Kidney glomerular epithelial cell (primary cell): ENCODE measurements at regions not wholly inside any gene's neighbourhood (a gene's known extent, or its start where the extent isn't known, plus 50 kb on each side); places are given as distances from the start of the nearest gene placed in this dataset.
A peak's percentile ranks its signal among the peaks of the same experiment; 100 is the strongest.

Source experiments
- DNase-seq: peaks from one replicate; lab custom pipeline; 2025; lab: John Stamatoyannopoulos, UW

DNA sequence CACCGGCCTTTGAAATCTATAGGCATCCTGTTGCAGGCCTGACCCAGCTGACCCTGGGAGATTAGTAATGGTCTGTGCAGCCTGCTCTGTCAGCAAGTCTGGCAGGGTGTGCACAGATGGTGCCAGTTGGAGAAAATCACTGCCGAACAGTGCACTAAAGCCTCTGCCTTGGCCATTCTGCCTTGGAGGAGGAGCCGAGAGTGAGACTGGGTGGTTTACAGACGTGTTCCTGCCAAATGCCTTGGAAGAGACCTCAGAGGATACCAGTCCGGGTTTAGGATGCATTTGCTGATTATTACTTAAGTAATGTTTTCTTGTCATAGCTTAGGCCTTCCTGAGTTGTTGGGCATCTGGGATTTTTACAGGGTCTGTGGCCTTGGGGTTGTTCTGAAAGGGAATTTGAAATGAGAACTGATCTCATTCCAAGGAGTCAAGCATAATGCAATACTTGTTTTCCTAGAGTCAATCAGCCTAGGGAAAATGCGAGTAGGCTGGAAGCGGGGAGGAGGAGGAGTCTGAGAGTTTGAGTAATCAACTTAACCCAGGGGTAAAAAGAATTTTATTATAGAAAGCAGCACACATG is 292.1 kb downstream of the SOX4 start:
- peak; percentile 100 for DNase-seq

- peak; percentile 95 for DNase-seq
Measured at GRCh38 chr6:21886542-21887151, 293.1 kb downstream of the SOX4 start.

GRCh38 chr6:21887231-21888185 is 294.0 kb downstream of the SOX4 start:
- DNase-seq = peak; percentile 68

DNA sequence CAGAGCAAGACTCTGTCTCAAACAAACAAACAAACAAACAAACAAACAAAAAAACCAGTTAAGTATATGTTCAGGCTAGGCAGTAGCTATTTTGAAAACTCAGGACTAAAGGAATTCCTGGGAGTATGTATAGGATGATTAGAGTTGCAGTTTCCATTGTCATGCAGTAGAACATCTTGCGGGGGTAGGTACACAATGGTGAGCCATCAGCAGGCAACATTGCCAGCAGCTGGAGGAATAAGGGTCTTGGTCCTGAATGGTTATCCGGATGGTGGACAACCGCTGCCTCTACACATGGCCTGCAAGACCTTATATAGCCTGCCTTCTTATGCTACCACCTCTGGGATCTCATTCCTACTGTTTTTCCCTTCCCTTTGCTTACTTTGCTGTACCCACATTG is 297.5 kb downstream of the SOX4 start:
- no peak for DNase-seq

DNA sequence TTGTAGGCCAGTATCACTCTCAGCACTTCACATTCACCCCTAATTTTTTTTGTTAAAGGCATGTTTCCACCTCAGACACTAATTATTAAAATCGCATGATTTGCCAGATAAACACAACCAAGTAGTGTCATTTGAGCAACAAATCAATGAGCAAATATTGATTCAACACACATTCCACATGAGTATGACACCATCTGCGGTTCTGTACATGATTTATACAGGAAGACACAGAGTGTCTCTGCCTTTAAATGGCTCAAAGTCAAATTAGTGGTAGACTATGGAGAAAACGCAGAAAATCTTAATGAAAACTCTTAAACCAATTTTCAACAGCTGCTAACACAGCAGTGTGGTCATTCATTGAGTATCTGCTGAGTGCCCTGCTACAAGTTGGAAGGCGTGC is 300.2 kb downstream of the SOX4 start:
- no peak for DNase-seq

DNA sequence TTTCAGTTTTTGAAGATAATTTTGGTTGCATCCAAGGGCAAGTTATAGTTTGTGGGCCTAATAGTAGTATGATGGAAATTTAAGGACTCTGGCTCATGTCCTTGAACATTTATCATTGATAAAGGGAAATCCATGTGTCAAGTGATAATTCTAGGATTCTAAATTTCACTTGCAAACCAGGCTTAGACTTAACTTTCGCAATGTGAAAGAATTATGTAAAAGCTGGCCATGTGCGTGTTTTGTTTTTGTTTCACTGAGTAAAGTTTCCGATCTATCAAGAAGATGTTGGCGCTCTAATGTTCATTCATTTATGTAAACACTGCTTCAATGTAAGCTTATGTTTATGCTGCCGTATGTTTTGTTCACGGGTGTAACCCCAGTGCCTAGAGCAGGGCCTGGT is 302.0 kb downstream of the SOX4 start:
- DNase-seq = no peak

- DNase-seq = no peak
Measured at GRCh38 chr6:21898107-21898796, 304.7 kb downstream of the SOX4 start.

GRCh38 chr6:21899708-21900107 is 306.2 kb downstream of the SOX4 start:
- DNase-seq = no peak

GRCh38 chr6:21900730-21901129 is 307.2 kb downstream of the SOX4 start:
- peak; percentile 41 for DNase-seq

GRCh38 chr6:21902628-21903169 is 309.1 kb downstream of the SOX4 start:
- no peak for DNase-seq

DNA sequence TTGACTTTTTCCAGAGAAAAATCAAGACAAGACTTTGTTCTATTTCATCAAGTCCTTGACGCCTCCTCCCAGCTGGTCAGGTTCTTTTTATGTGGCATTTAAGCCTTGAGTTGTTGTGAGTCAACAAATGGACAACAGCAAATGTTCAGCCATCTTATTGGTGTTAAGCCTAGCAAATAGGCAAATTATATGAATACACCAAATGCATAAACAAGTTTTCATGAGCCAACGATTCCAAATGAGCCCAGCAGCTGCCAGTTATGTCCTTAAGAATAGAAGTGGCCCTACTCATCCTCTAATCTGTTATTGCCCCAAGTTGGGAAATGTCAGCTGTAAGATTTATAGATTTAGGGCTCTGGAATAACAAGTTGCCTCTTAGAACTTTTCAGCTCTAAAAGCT is 312.0 kb downstream of the SOX4 start:
- DNase-seq = no peak

- no peak for DNase-seq
Measured at GRCh38 chr6:21906826-21907225, 313.3 kb downstream of the SOX4 start.

DNA sequence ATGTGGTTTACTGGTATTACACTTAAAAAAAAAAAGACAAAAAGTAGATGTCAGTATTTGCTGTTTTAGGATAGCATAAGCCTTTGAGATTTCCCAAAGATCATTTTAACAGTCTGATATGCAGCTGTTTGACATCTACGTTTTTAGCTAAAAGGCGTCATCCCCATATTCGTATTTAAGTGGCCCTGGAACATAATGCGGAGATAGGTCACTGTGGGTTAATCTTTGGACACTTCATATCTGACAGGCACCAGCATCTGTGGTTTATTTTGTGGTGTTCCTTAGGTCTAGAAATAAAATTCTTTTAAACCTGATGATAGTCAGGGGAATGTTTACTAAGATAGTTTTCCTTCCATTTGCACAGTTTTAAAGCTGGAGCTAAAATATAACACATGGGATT is 313.7 kb downstream of the SOX4 start:
- no peak for DNase-seq

DNA sequence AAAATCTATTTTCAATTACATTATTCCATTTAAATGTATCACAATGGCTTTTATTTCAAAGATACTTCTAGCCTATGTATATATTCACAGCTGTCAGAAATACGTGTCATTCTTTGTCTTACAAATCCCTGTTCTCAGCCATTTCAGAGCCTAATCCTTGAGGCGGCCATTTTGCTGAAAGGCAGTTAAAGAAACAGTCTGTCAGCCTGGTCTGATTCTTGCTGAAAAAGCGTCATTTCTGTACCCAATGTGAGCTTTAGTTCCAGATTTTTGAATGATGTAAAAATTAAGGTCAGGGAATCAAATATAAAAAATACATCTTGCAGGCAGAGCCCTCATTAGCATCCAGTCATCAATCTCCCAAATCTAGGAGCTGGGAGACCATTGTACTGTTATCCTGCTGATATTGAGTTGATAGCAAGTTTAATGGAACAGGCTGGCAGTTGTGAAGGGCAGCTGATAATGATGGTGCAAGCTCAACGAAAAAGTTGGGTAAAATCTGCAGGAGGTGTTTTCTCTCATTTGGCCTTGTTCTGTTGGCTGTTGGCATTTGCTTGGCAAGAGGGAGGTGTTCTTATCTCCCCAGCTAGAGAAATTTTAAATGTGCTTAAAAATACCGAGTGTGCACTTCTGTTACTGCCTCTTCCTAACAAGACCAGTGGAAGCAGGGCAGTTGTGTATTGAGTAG is 314.8 kb downstream of the SOX4 start:
- DNase-seq = no peak

- DNase-seq = no peak
Measured at GRCh38 chr6:21909321-21909720, 315.8 kb downstream of the SOX4 start.

GRCh38 chr6:21911208-21911607 is 317.7 kb downstream of the SOX4 start:
- DNase-seq = no peak

- DNase-seq = no peak
Measured at GRCh38 chr6:21912151-21912832, 318.7 kb downstream of the SOX4 start.

DNA sequence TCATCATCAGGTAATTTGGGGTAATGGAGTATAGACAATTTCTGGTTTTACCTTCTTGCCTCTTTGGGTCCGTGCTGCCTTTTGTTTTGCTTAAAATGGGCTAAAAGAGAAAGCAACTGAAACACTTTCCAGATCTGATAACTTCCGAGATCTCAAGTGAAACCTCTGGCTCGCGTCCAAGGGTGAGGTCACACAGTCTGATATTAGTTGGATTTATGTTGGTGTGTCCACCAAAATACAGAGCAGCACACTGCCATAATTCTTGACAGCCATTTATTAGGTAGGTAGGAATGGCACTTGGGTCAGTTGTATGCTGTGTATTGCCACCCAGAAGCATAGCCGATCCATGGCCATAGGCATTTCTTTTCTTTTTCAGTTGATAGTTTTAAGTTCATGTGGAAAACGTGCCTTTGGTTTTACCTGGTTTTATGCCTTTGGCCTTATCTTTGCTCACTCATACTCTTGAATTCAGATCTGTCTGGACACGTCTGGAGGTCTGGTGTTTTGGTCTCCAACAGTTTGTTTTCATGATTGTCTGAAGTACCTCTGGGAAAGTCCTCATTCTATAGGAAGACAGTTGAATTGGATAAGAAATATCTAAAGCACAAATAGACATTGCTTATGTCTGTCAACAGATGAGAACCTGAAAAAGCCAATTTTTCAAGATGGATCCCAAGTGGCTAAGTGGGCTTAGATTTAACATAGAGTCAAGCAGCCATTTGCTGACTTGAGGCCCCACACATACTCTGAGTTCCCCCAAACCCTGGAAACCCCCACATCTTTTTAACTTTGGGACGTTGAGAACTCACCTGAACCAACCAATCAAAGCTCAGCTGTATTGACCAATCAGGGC is 320.8 kb downstream of the SOX4 start:
- DNase-seq = peak; percentile 53

DNA sequence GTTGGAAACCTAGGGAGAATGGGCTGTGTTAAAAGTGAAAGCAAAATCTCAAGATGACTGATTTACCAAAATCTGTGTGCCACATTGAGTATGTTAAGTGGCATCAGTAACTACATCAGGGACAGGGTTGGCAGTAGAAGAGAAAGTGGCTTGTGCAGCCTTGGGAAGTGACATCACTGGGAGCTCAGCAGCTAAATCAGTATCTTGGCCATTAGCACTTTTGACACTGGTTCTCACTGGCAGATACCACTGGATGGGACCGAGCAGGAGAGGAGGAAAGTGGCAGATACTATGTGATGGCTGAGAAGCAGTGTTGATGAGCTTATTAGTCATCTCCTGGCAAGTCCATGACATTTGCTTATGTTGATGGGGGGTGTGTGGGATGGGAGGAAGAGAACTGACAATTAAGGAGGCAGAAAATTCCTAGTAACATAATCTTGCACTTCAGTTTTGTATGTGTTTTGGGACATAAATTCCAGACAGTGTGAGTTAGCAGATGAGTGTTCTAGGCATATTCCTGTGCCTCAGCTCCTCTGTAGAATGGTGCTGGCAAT is 322.2 kb downstream of the SOX4 start:
- DNase-seq = peak; percentile 38

DNA sequence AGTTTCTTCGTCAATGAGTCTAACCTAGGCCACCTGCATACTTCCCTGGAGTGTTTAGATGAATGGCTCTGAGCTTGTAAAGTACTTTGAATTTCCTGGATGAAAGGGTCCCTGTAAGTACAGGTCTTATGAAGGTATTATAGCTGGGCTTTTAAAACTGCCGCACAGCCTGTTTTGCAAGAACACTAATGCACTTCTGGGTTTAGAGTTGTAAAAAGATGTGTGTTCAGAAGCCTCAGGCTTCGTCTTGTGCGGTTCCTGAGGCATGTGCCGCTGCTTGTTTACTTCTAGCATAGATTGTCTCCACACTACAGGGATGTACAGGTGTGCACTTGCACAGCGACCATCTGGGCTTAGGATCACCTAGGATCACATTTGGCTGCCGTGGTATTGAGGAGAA is 324.5 kb downstream of the SOX4 start:
- DNase-seq = no peak
